ENCODE measurements at regions not wholly inside any gene's neighbourhood (a gene's known extent, or its start where the extent isn't known, plus 50 kb on each side); places are given as distances from the start of the nearest gene placed in this dataset.

GRCh38 chr20:56730003-56730402 lies 100.9 kb downstream of the TFAP2C start:
- no peak for TF ChIP-seq CTCF (IDR thresholded peaks at IDR 0.05; ENCODE audit: insufficient read depth, low read length, poor library complexity, severe bottlenecking)
- H3K4me3 ChIP-seq (replicated peaks; ENCODE audit: low read depth, low read length): no peak overlapping the region
- no peak for DNase-seq (ENCODE audit: extremely low read depth, insufficient read length)
- no peaks in the 10 kb centered on the region; the same call in 1 of the 2 replicates for H3K27me3 ChIP-seq (replicated peaks; ENCODE audit: control insufficient read depth, insufficient read depth, low read length)
- no peaks in the 10 kb centered on the region for H3K36me3 ChIP-seq (ENCODE audit: control insufficient read depth, insufficient read depth, low read length)

DNA sequence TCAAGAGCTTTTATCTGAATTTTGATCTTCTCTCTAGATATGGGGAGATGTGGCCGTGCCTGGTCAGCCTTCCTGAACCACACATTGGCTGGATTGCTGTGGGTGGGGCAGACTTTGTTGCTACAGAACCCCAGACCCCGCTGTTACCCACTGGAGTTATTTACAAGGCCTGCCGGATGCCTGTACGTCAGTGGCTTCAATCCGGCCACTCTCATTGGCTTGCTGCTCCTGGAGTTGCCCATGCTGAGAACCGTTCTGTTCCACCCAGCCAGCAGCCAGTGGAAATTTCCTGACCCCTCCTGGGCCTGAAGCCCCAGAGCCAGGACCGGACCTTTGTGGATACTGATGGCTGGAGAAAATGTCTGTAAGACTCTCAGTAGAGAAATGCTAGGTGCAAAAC lies 101.9 kb downstream of the TFAP2C start:
- no peak for DNase-seq (ENCODE audit: extremely low read depth, insufficient read length)
- Histone ChIP-seq H3K36me3 (ENCODE audit: control insufficient read depth, insufficient read depth, low read length) (no peaks in the 10 kb centered on the region), H3K27me3 (replicated peaks; ENCODE audit: control insufficient read depth, insufficient read depth, low read length) (no peaks in the 10 kb centered on the region; the same call in 1 of the 2 replicates), H3K4me3 (replicated peaks; ENCODE audit: low read depth, low read length) (no peak overlapping the region)
- TF ChIP-seq CTCF (IDR thresholded peaks at IDR 0.05; ENCODE audit: insufficient read depth, low read length, poor library complexity, severe bottlenecking): no peak

GRCh38 chr20:56731476-56731875 lies 102.4 kb downstream of the TFAP2C start:
- no peak for TF ChIP-seq CTCF (IDR thresholded peaks at IDR 0.05; ENCODE audit: insufficient read depth, low read length, poor library complexity, severe bottlenecking)
- no peak for DNase-seq (ENCODE audit: extremely low read depth, insufficient read length)

DNA sequence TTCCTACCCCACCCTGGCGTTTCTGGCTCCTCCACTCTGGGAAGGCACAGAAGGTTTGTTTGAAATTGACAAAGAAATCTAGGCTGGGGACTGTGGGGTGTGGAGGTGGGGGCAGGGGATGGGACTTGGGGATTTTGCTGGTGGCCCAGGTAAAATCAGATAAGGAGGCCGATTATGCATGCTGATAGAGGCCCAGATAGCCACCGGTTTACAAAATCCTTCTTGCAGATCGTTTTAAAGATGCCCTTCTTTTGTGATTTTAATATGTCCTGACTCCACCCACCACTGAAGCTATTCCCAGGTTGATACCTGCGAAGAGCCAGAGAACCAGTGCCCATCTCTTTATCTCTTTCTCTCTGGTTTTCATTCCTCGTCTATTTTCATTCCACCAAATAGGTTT lies 104.9 kb downstream of the TFAP2C start:
- H3K27me3 ChIP-seq (replicated peaks; ENCODE audit: control insufficient read depth, insufficient read depth, low read length): no peaks in the 10 kb centered on the region; the same call in 1 of the 2 replicates
- H3K36me3 ChIP-seq (ENCODE audit: control insufficient read depth, insufficient read depth, low read length): no peaks in the 10 kb centered on the region
- TF ChIP-seq CTCF (IDR thresholded peaks at IDR 0.05; ENCODE audit: insufficient read depth, low read length, poor library complexity, severe bottlenecking): no peak
- no peak overlapping the region for H3K4me3 ChIP-seq (replicated peaks; ENCODE audit: low read depth, low read length)
- no peak for DNase-seq (ENCODE audit: extremely low read depth, insufficient read length)

More at GRCh38 chr20:56731476-56731875, 102.4 kb downstream of the TFAP2C start:
- Histone ChIP-seq H3K36me3 (ENCODE audit: control insufficient read depth, insufficient read depth, low read length) (no peaks in the 10 kb centered on the region), H3K4me3 (replicated peaks; ENCODE audit: low read depth, low read length) (no peak overlapping the region), H3K27me3 (replicated peaks; ENCODE audit: control insufficient read depth, insufficient read depth, low read length) (no peaks in the 10 kb centered on the region; the same call in 1 of the 2 replicates)

GRCh38 chr20:56735084-56735642 lies 106.1 kb downstream of the TFAP2C start:
- TF ChIP-seq CTCF (IDR thresholded peaks at IDR 0.05; ENCODE audit: insufficient read depth, low read length, poor library complexity, severe bottlenecking): no peak
- no peak for DNase-seq (ENCODE audit: extremely low read depth, insufficient read length)

More at GRCh38 chr20:56735084-56735642, 106.1 kb downstream of the TFAP2C start:
- Histone ChIP-seq H3K4me3 (replicated peaks; ENCODE audit: low read depth, low read length) (no peak overlapping the region), H3K27me3 (replicated peaks; ENCODE audit: control insufficient read depth, insufficient read depth, low read length) (no peaks in the 10 kb centered on the region; the same call in 1 of the 2 replicates), H3K36me3 (ENCODE audit: control insufficient read depth, insufficient read depth, low read length) (no peaks in the 10 kb centered on the region)

Data from GM06990 (cell line).